WTC11 (cell line): ENCODE measurements at regions not wholly inside any gene's neighbourhood (a gene's known extent, or its start where the extent isn't known, plus 50 kb on each side); places are given as distances from the start of the nearest gene placed in this dataset.

Experiments
- ATAC-seq: fragments of 200-7000 bp; cut with Tn5 transposase; 2 replicates; pipeline ENCODE4 v1.10.0; 2021; ENCODE audit warnings: mild to moderate bottlenecking, moderate library complexity
- CTCF ChIA-PET: fragments of 300-600 bp; sonication (Branson Sonifier 250); formaldehyde crosslinking; loops from one replicate; lab custom pipeline; 2021; ENCODE audit warnings: antibody characterized with exemption; lab: Charles Lee
- POLR2A ChIA-PET: fragments of 350-600 bp; sonication (Branson Sonifier 250); formaldehyde crosslinking; loops from one replicate; lab custom pipeline; 2021; ENCODE audit warnings: antibody characterized with exemption; lab: Charles Lee
- DNase-seq: peaks from one replicate; pipeline ENCODE4 v3.0.0; 2021; ENCODE audit warnings: low spot score
- H3K27ac Mint-ChIP-seq: 2 replicates; pipeline ENCODE4 v1.8.0; 2021; ENCODE audit warnings: mixed read lengths
- H3K27me3 Mint-ChIP-seq: 2 replicates; pipeline ENCODE4 v1.8.0; 2021; ENCODE audit warnings: low read depth, mild to moderate bottlenecking, moderate library complexity, mixed read lengths
- H3K36me3 Mint-ChIP-seq: 2 replicates; pipeline ENCODE4 v1.8.0; 2021; ENCODE audit warnings: mixed read lengths
- H3K4me1 Mint-ChIP-seq: 2 replicates; pipeline ENCODE4 v1.8.0; 2022; ENCODE audit warnings: mixed read lengths
- H3K4me3 Mint-ChIP-seq: 2 replicates; pipeline ENCODE4 v1.8.0; 2021; ENCODE audit warnings: mild to moderate bottlenecking, moderate library complexity, mixed read lengths
- H3K9me3 Mint-ChIP-seq: 2 replicates; pipeline ENCODE4 v1.8.0; 2021; ENCODE audit warnings: mixed read lengths
- ATF1 ChIP-seq: sonication (generic); formaldehyde crosslinking; IDR thresholded peaks from 2 replicates; pipeline ENCODE4 v1.8.1; 2023; ENCODE audit warnings: mild to moderate bottlenecking, moderate library complexity, missing genetic modification reagents
- ERG ChIP-seq: fragments of 250-450 bp; sonication (Bioruptor Pico); IDR thresholded peaks from 2 replicates; pipeline ENCODE4 v1.8.0; 2021; ENCODE audit warnings: mild to moderate bottlenecking
- ETV6 ChIP-seq: sonication (generic); formaldehyde crosslinking; IDR thresholded peaks from 2 replicates; pipeline ENCODE4 v1.8.1; 2022; ENCODE audit warnings: mild to moderate bottlenecking, missing genetic modification reagents
- FOXJ3 ChIP-seq: sonication (generic); formaldehyde crosslinking; IDR thresholded peaks from 2 replicates; pipeline ENCODE4 v1.9.0; 2021; ENCODE audit warnings: missing genetic modification reagents, mild to moderate bottlenecking, borderline replicate concordance
- GTF2I ChIP-seq: fragments of 250-450 bp; sonication (Bioruptor Pico); conservative IDR thresholded peaks from 2 replicates; pipeline ENCODE4 v1.4.0; 2021; ENCODE audit warnings: mild to moderate bottlenecking
- MYBL2 ChIP-seq: sonication (generic); formaldehyde crosslinking; IDR thresholded peaks from 2 replicates; pipeline ENCODE4 v1.8.1; 2023; ENCODE audit warnings: mild to moderate bottlenecking, moderate library complexity, missing genetic modification reagents
- NR1H2 ChIP-seq: sonication (generic); formaldehyde crosslinking; IDR thresholded peaks from 2 replicates; pipeline ENCODE4 v1.9.0; 2021; ENCODE audit warnings: mild to moderate bottlenecking, moderate library complexity, missing genetic modification reagents
- RORB ChIP-seq: fragments of 250-450 bp; sonication (Bioruptor Pico); IDR thresholded peaks from 2 replicates; pipeline ENCODE4 v1.9.0; 2021; ENCODE audit warnings: mild to moderate bottlenecking
- SMAD4 ChIP-seq: sonication (generic); formaldehyde crosslinking; IDR thresholded peaks from 2 replicates; pipeline ENCODE4 v1.8.0; 2022; ENCODE audit warnings: mild to moderate bottlenecking, missing genetic modification reagents
- TEAD1 ChIP-seq: sonication (generic); formaldehyde crosslinking; IDR thresholded peaks from 2 replicates; pipeline ENCODE4 v1.8.0; 2022; ENCODE audit warnings: mild to moderate bottlenecking, missing genetic modification reagents
- USF1 ChIP-seq: sonication (generic); formaldehyde crosslinking; IDR thresholded peaks from 2 replicates; pipeline ENCODE4 v1.8.0; 2022; ENCODE audit warnings: mild to moderate bottlenecking, missing genetic modification reagents
- ZBTB43 ChIP-seq: sonication (generic); formaldehyde crosslinking; IDR thresholded peaks from 2 replicates; pipeline ENCODE4 v1.8.1; 2023; ENCODE audit warnings: mild to moderate bottlenecking, missing genetic modification reagents
- ZMAT4 ChIP-seq: fragments of 250-450 bp; sonication (Bioruptor Pico); IDR thresholded peaks from 2 replicates; pipeline ENCODE4 v1.9.0; 2021; ENCODE audit warnings: mild to moderate bottlenecking
- ZNF425 ChIP-seq: fragments of 250-450 bp; sonication (Bioruptor Pico); conservative IDR thresholded peaks from 2 replicates; pipeline ENCODE4 v1.9.0; 2021; ENCODE audit warnings: mild to moderate bottlenecking
- TF ChIP-seq, protein P1 (sequence below): sonication (generic); formaldehyde crosslinking; IDR thresholded peaks from 2 replicates; pipeline ENCODE4 v1.8.1; 2022; ENCODE audit warnings: mild to moderate bottlenecking, moderate library complexity, missing genetic modification reagents
- TF ChIP-seq, protein P2 (sequence below): sonication (generic); formaldehyde crosslinking; IDR thresholded peaks from 2 replicates; pipeline ENCODE4 v1.8.0; 2022; ENCODE audit warnings: mild to moderate bottlenecking, missing genetic modification reagents
- TF ChIP-seq, protein P3 (sequence below): sonication (generic); formaldehyde crosslinking; IDR thresholded peaks from 2 replicates; pipeline ENCODE4 v1.8.0; 2023; ENCODE audit warnings: missing genetic modification reagents, mild to moderate bottlenecking, borderline replicate concordance
- TF ChIP-seq, protein P4 (sequence below): sonication (generic); formaldehyde crosslinking; IDR thresholded peaks from 2 replicates; pipeline ENCODE4 v1.8.0; 2023; ENCODE audit warnings: missing genetic modification reagents

DNA sequence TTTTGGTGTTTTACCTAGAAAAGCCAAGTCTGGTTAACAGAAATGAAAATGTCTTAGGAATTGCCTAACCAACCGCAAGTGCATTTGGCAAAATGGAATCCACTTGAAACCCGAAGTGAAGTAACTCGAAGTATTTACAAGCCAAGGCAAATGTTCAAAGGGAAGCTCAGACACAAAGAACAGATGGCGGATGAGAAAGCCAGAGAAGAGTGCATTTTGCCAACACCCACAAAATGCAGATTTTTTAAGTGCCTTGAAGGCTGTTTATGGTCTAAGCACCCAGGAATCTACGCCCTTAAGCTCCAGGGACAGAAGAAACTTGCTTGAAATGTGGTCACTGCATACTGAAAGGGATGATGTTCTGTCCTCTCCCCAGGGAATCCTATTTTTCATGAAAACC, 70.0 kb upstream of the TBXT start (continued):
- no peak for TF ChIP-seq ZNF425 (CRISPR knock-in tag)
- TF ChIP-seq, all 79 proteins: peak for 0

- peaks cover 14% of the 10 kb centered on the region; the same call in 1 of the 2 replicates for H3K27me3 Mint-ChIP-seq
- no peaks in the 10 kb centered on the region for H3K9me3 Mint-ChIP-seq
- CTCF ChIA-PET, result interaction anchor here (0.6 to 1.1 kb wide), 6 partner anchors 10 to 376 kb away, joined by 3 to 6 read pairs (median 3); no protein-coding TSS in a partner anchor
- peaks cover 25% of the 10 kb centered on the region for H3K4me1 Mint-ChIP-seq
- POLR2A ChIA-PET, result no interaction called here
- H3K36me3 Mint-ChIP-seq, result no peaks in the 10 kb centered on the region
- no peak overlapping the region for H3K27ac Mint-ChIP-seq
- no peak for ATAC-seq
- DNase-seq, result no peak
- no peak overlapping the region for H3K4me3 Mint-ChIP-seq
- TF ChIP-seq, protein P1, sequence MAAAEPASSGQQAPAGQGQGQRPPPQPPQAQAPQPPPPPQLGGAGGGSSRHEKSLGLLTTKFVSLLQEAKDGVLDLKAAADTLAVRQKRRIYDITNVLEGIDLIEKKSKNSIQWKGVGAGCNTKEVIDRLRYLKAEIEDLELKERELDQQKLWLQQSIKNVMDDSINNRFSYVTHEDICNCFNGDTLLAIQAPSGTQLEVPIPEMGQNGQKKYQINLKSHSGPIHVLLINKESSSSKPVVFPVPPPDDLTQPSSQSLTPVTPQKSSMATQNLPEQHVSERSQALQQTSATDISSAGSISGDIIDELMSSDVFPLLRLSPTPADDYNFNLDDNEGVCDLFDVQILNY (CRISPR knock-in tag), result no peak
- TF ChIP-seq SMAD4 (CRISPR knock-in tag), result no peak
- no peak for TF ChIP-seq NR1H2 (CRISPR knock-in tag)
- no peak for TF ChIP-seq ATF1 (CRISPR knock-in tag)
- TF ChIP-seq, protein P2, sequence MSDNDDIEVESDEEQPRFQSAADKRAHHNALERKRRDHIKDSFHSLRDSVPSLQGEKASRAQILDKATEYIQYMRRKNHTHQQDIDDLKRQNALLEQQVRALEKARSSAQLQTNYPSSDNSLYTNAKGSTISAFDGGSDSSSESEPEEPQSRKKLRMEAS (CRISPR knock-in tag), result no peak
- TF ChIP-seq, all 79 proteins: peak for 0
Observed at GRCh38 chr6:166236596-166236995, 68.9 kb upstream of the TBXT start.

- CTCF ChIA-PET, result interaction anchor here (0.6 to 1.2 kb wide), 8 partner anchors 9 to 377 kb away, joined by 3 to 6 read pairs (median 3); no protein-coding TSS in a partner anchor
- Mint-ChIP-seq H3K27ac (no peak overlapping the region), H3K9me3 (no peaks in the 10 kb centered on the region), H3K36me3 (no peaks in the 10 kb centered on the region), H3K27me3 (peaks cover 11% of the 10 kb centered on the region; the same call in 1 of the 2 replicates), H3K4me1 (peaks cover 17% of the 10 kb centered on the region), H3K4me3 (no peak overlapping the region)
- no peak for DNase-seq
- POLR2A ChIA-PET, result no interaction called here
- no peak; the same call in 1 of the 2 replicates for ATAC-seq
- no peak for TF ChIP-seq ETV6 (CRISPR knock-in tag)
- no peak for TF ChIP-seq TEAD1 (CRISPR knock-in tag)
- TF ChIP-seq, protein P3, sequence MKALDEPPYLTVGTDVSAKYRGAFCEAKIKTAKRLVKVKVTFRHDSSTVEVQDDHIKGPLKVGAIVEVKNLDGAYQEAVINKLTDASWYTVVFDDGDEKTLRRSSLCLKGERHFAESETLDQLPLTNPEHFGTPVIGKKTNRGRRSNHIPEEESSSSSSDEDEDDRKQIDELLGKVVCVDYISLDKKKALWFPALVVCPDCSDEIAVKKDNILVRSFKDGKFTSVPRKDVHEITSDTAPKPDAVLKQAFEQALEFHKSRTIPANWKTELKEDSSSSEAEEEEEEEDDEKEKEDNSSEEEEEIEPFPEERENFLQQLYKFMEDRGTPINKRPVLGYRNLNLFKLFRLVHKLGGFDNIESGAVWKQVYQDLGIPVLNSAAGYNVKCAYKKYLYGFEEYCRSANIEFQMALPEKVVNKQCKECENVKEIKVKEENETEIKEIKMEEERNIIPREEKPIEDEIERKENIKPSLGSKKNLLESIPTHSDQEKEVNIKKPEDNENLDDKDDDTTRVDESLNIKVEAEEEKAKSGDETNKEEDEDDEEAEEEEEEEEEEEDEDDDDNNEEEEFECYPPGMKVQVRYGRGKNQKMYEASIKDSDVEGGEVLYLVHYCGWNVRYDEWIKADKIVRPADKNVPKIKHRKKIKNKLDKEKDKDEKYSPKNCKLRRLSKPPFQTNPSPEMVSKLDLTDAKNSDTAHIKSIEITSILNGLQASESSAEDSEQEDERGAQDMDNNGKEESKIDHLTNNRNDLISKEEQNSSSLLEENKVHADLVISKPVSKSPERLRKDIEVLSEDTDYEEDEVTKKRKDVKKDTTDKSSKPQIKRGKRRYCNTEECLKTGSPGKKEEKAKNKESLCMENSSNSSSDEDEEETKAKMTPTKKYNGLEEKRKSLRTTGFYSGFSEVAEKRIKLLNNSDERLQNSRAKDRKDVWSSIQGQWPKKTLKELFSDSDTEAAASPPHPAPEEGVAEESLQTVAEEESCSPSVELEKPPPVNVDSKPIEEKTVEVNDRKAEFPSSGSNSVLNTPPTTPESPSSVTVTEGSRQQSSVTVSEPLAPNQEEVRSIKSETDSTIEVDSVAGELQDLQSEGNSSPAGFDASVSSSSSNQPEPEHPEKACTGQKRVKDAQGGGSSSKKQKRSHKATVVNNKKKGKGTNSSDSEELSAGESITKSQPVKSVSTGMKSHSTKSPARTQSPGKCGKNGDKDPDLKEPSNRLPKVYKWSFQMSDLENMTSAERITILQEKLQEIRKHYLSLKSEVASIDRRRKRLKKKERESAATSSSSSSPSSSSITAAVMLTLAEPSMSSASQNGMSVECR (CRISPR knock-in tag), result no peak
- TF ChIP-seq, protein P4, sequence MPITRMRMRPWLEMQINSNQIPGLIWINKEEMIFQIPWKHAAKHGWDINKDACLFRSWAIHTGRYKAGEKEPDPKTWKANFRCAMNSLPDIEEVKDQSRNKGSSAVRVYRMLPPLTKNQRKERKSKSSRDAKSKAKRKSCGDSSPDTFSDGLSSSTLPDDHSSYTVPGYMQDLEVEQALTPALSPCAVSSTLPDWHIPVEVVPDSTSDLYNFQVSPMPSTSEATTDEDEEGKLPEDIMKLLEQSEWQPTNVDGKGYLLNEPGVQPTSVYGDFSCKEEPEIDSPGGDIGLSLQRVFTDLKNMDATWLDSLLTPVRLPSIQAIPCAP, result no peak
- no peak for TF ChIP-seq ZMAT4
- TF ChIP-seq FOXJ3 (CRISPR knock-in tag), result no peak
- TF ChIP-seq MYBL2 (CRISPR knock-in tag), result no peak
- TF ChIP-seq, protein P1 (CRISPR knock-in tag), result no peak
- no peak for TF ChIP-seq GTF2I
- TF ChIP-seq RORB (CRISPR knock-in tag), result no peak
- TF ChIP-seq USF1 (CRISPR knock-in tag), result no peak
- no peak for TF ChIP-seq ZBTB43 (CRISPR knock-in tag)
- no peak for TF ChIP-seq ERG (CRISPR knock-in tag)
Observed at GRCh38 chr6:166235666-166236292, 68.1 kb upstream of the TBXT start.
